ENCODE measurements at regions not wholly inside any gene's neighbourhood (a gene's known extent, or its start where the extent isn't known, plus 50 kb on each side); places are given as distances from the start of the nearest gene placed in this dataset.

DNA sequence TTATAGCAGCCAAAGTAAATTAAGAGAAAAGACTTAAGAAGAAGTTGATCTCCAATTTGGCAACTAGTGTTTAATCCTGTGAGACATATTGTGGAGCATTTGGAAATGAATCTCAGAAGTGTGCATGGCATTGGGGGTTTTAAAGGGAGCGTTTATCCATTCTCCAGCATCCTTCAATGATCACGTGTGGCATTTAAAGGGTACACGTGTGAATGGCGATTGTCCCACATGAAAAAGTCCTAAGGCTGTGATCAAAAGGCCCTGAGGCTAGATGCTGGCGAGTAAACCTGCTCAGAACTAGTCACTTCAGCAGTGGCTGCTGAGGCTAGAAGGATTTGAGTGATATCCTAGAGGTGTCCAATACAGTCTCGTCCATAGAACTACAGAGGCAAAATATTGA lies 315.6 kb upstream of the CDH9 start:
- TF ChIP-seq RFX5 (IDR thresholded peaks at IDR 0.05; ENCODE audit: borderline replicate concordance, low read depth, low read length) (no peak), RNF2 (IDR thresholded peaks at IDR 0.05; ENCODE audit: borderline replicate concordance, low read depth, low read length, missing control alignments, poor library complexity, severe bottlenecking) (no peak), SIN3A (conservative IDR thresholded peaks at IDR 0.05 in 1 of 2, IDR thresholded peaks at IDR 0.05 in 1 of 2; ENCODE audit: low read depth in 1 of 2, low read length in 2 of 2) (no peak), KDM4A (IDR thresholded peaks at IDR 0.05; ENCODE audit: low read depth, low read length, severe bottlenecking) (no peak), POLR2A (IDR thresholded peaks at IDR 0.05; ENCODE audit: control extremely low read depth in 1 of 2, low read depth in 2 of 2, low read length in 2 of 2) (no peak), EP300 (IDR thresholded peaks at IDR 0.05; ENCODE audit: borderline replicate concordance in 1 of 2, low read depth in 2 of 2, low read length in 2 of 2) (no peak), YY1 (IDR thresholded peaks at IDR 0.05; ENCODE audit: low read depth, low read length) (no peak), EZH2 (IDR thresholded peaks at IDR 0.05; ENCODE audit: low read depth, low read length, severe bottlenecking) (no peak)
- TF ChIP-seq, protein P1, sequence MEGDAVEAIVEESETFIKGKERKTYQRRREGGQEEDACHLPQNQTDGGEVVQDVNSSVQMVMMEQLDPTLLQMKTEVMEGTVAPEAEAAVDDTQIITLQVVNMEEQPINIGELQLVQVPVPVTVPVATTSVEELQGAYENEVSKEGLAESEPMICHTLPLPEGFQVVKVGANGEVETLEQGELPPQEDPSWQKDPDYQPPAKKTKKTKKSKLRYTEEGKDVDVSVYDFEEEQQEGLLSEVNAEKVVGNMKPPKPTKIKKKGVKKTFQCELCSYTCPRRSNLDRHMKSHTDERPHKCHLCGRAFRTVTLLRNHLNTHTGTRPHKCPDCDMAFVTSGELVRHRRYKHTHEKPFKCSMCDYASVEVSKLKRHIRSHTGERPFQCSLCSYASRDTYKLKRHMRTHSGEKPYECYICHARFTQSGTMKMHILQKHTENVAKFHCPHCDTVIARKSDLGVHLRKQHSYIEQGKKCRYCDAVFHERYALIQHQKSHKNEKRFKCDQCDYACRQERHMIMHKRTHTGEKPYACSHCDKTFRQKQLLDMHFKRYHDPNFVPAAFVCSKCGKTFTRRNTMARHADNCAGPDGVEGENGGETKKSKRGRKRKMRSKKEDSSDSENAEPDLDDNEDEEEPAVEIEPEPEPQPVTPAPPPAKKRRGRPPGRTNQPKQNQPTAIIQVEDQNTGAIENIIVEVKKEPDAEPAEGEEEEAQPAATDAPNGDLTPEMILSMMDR (IDR thresholded peaks at IDR 0.05; ENCODE audit: control extremely low read depth in 1 of 3, insufficient read depth in 1 of 3, low read depth in 1 of 3, low read length in 3 of 3) = no peak
- TF ChIP-seq, protein P2, sequence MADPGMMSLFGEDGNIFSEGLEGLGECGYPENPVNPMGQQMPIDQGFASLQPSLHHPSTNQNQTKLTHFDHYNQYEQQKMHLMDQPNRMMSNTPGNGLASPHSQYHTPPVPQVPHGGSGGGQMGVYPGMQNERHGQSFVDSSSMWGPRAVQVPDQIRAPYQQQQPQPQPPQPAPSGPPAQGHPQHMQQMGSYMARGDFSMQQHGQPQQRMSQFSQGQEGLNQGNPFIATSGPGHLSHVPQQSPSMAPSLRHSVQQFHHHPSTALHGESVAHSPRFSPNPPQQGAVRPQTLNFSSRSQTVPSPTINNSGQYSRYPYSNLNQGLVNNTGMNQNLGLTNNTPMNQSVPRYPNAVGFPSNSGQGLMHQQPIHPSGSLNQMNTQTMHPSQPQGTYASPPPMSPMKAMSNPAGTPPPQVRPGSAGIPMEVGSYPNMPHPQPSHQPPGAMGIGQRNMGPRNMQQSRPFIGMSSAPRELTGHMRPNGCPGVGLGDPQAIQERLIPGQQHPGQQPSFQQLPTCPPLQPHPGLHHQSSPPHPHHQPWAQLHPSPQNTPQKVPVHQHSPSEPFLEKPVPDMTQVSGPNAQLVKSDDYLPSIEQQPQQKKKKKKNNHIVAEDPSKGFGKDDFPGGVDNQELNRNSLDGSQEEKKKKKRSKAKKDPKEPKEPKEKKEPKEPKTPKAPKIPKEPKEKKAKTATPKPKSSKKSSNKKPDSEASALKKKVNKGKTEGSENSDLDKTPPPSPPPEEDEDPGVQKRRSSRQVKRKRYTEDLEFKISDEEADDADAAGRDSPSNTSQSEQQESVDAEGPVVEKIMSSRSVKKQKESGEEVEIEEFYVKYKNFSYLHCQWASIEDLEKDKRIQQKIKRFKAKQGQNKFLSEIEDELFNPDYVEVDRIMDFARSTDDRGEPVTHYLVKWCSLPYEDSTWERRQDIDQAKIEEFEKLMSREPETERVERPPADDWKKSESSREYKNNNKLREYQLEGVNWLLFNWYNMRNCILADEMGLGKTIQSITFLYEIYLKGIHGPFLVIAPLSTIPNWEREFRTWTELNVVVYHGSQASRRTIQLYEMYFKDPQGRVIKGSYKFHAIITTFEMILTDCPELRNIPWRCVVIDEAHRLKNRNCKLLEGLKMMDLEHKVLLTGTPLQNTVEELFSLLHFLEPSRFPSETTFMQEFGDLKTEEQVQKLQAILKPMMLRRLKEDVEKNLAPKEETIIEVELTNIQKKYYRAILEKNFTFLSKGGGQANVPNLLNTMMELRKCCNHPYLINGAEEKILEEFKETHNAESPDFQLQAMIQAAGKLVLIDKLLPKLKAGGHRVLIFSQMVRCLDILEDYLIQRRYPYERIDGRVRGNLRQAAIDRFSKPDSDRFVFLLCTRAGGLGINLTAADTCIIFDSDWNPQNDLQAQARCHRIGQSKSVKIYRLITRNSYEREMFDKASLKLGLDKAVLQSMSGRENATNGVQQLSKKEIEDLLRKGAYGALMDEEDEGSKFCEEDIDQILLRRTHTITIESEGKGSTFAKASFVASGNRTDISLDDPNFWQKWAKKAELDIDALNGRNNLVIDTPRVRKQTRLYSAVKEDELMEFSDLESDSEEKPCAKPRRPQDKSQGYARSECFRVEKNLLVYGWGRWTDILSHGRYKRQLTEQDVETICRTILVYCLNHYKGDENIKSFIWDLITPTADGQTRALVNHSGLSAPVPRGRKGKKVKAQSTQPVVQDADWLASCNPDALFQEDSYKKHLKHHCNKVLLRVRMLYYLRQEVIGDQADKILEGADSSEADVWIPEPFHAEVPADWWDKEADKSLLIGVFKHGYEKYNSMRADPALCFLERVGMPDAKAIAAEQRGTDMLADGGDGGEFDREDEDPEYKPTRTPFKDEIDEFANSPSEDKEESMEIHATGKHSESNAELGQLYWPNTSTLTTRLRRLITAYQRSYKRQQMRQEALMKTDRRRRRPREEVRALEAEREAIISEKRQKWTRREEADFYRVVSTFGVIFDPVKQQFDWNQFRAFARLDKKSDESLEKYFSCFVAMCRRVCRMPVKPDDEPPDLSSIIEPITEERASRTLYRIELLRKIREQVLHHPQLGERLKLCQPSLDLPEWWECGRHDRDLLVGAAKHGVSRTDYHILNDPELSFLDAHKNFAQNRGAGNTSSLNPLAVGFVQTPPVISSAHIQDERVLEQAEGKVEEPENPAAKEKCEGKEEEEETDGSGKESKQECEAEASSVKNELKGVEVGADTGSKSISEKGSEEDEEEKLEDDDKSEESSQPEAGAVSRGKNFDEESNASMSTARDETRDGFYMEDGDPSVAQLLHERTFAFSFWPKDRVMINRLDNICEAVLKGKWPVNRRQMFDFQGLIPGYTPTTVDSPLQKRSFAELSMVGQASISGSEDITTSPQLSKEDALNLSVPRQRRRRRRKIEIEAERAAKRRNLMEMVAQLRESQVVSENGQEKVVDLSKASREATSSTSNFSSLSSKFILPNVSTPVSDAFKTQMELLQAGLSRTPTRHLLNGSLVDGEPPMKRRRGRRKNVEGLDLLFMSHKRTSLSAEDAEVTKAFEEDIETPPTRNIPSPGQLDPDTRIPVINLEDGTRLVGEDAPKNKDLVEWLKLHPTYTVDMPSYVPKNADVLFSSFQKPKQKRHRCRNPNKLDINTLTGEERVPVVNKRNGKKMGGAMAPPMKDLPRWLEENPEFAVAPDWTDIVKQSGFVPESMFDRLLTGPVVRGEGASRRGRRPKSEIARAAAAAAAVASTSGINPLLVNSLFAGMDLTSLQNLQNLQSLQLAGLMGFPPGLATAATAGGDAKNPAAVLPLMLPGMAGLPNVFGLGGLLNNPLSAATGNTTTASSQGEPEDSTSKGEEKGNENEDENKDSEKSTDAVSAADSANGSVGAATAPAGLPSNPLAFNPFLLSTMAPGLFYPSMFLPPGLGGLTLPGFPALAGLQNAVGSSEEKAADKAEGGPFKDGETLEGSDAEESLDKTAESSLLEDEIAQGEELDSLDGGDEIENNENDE (IDR thresholded peaks at IDR 0.05; ENCODE audit: insufficient replicate concordance, low read length) = no peak

All from H1 (cell line).